ENCODE measurements at regions not wholly inside any gene's neighbourhood (a gene's known extent, or its start where the extent isn't known, plus 50 kb on each side); places are given as distances from the start of the nearest gene placed in this dataset.

GRCh38 chr11:128055576-128056217 lies 531.7 kb downstream of the ETS1 start:
- no peaks in the 10 kb centered on the region for H4K20me1 ChIP-seq (ENCODE audit: control insufficient read depth, insufficient read depth)
- no peak overlapping the region for H3K27ac ChIP-seq (ENCODE audit: control insufficient read depth, insufficient read depth)
- H2AFZ ChIP-seq (ENCODE audit: control insufficient read depth, low read depth, low read length): no peak overlapping the region
- no peak overlapping the region for H3K4me2 ChIP-seq (ENCODE audit: control insufficient read depth, insufficient read depth)
- intact Hi-C loops (cut with micrococcal nuclease; ENCODE audit: unreplicated experiment) (no loop called here), in situ Hi-C loops (cut with MboI) (no loop called here)
- no peak for FAIRE-seq
- ChIA-PET CTCF (no interaction called here), RAD21 (ENCODE audit: unreplicated experiment) (no interaction called here), POLR2A (no interaction called here), SMC1A (ENCODE audit: uncharacterized antibody, unreplicated experiment) (no interaction called here)
- TF ChIP-seq BMI1 (IDR thresholded peaks at IDR 0.05; ENCODE audit: borderline replicate concordance): no peak
- no peak for TF ChIP-seq ZNF207 (IDR thresholded peaks at IDR 0.05; ENCODE audit: borderline replicate concordance)
- no peak for TF ChIP-seq SIN3A (IDR thresholded peaks at IDR 0.05; ENCODE audit: low read depth, low read length)
- no peak for TF ChIP-seq RB1 (IDR thresholded peaks at IDR 0.05; ENCODE audit: borderline replicate concordance)
- no peak for TF ChIP-seq ZNF24 (IDR thresholded peaks at IDR 0.05)
- TF ChIP-seq POU2F2 (IDR thresholded peaks at IDR 0.05; ENCODE audit: borderline replicate concordance, low read depth, low read length): no peak
- no peak for TF ChIP-seq EED (IDR thresholded peaks at IDR 0.05; ENCODE audit: low read depth)
- TF ChIP-seq ZBTB11 (CRISPR knock-in tag; IDR thresholded peaks at IDR 0.05): no peak
- H3K4me1 ChIP-seq (ENCODE audit: control insufficient read depth, insufficient read depth, low read length): no peaks in the 10 kb centered on the region
- no peak for DNase-seq (ENCODE audit: low read depth, low spot score)
- WGBS (ENCODE audit: insufficient coverage, insufficient replicate concordance, low lambda C conversion rate, missing lambda C conversion rate): 22% methylated on average over 3 of the region's 3 CpGs
- no peaks in the 10 kb centered on the region for H3K36me3 ChIP-seq (ENCODE audit: control insufficient read depth in 2 of 2, insufficient read depth in 2 of 2, low read length in 1 of 2)
- H3K79me2 ChIP-seq (ENCODE audit: control insufficient read depth, insufficient read depth, low read length): no peaks in the 10 kb centered on the region
- H3K9ac ChIP-seq (ENCODE audit: control insufficient read depth, insufficient read depth, low read length): no peak overlapping the region
- no peak for ATAC-seq
- H3K4me3 ChIP-seq: no peak overlapping the region
- H3K9me3 ChIP-seq (replicated peaks; ENCODE audit: control insufficient read depth, insufficient read depth, low read length): no peaks in the 10 kb centered on the region
- H3K27me3 ChIP-seq (replicated peaks in 1 of 2; ENCODE audit: control insufficient read depth in 2 of 2, insufficient read depth in 2 of 2, low read length in 1 of 2): no peaks in the 10 kb centered on the region
- BruUV-seq (replicated peaks): no TSS peak

Data from GM12878 (cell line).